ENCODE measurements at regions not wholly inside any gene's neighbourhood (a gene's known extent, or its start where the extent isn't known, plus 50 kb on each side); places are given as distances from the start of the nearest gene placed in this dataset.

- ChIA-PET POLR2A (no interaction called here), CTCF (interaction anchor here (0.9 kb wide), 1 partner anchor 14 kb away, joined by 6 read pairs; no protein-coding TSS in a partner anchor)
- no peak overlapping the region for H3K27ac ChIP-seq
- DNase-seq (ENCODE audit: low read depth in 1 of 2, low spot score in 1 of 2): no peak
- no peak overlapping the region for H3K4me2 ChIP-seq
- H3K9me3 ChIP-seq: no peaks in the 10 kb centered on the region
- WGBS (ENCODE audit: missing lambda C conversion rate): 82% methylated on average over 2 of the region's 2 CpGs
- no peak for ATAC-seq
- no peak for FAIRE-seq
- H3K4me3 ChIP-seq: no peak overlapping the region
- peaks cover 28% of the 10 kb centered on the region for H3K4me1 ChIP-seq
- TF ChIP-seq HOXB13 (CRISPR knock-in tag; IDR thresholded peaks at IDR 0.05; ENCODE audit: low read depth) (no peak), HDAC2 (IDR thresholded peaks at IDR 0.05) (no peak), CHD4 (IDR thresholded peaks at IDR 0.05; ENCODE audit: borderline replicate concordance) (no peak), MYC (IDR thresholded peaks at IDR 0.05; ENCODE audit: borderline replicate concordance, low read length) (no peak), REST (IDR thresholded peaks at IDR 0.05) (no peak), POLR2A (IDR thresholded peaks at IDR 0.05; ENCODE audit: low read length) (no peak), ATOH8 (CRISPR knock-in tag; IDR thresholded peaks at IDR 0.05; ENCODE audit: low read depth) (no peak), MAX (IDR thresholded peaks at IDR 0.05) (no peak), HEYL (CRISPR knock-in tag; IDR thresholded peaks at IDR 0.05) (no peak), ELK1 (IDR thresholded peaks at IDR 0.05; ENCODE audit: low read depth, low read length) (no peak), SMC3 (IDR thresholded peaks at IDR 0.05) (no peak), USF2 (IDR thresholded peaks at IDR 0.05) (no peak)
These were observed 55.9 kb upstream of the NFKB1 start for GRCh38 chr4:102445213-102445612.

GRCh38 chr4:102447413-102447812 is 53.7 kb upstream of the NFKB1 start:
- TF ChIP-seq MAZ (IDR thresholded peaks at IDR 0.05; ENCODE audit: borderline replicate concordance, low read depth, low read length): no peak
- TF ChIP-seq RNF2 (IDR thresholded peaks at IDR 0.05; ENCODE audit: borderline replicate concordance, low read depth): no peak
- no peak for TF ChIP-seq CTCF (IDR thresholded peaks at IDR 0.05)
- no peak for TF ChIP-seq KDM5A (IDR thresholded peaks at IDR 0.05)
- TF ChIP-seq FOSL2 (IDR thresholded peaks at IDR 0.05): no peak
- no peak for TF ChIP-seq FOSL2 (CRISPR knock-in tag; IDR thresholded peaks at IDR 0.05)
- TF ChIP-seq NR3C1 (IDR thresholded peaks at IDR 0.05): no peak
- no peak for TF ChIP-seq CEBPB (IDR thresholded peaks at IDR 0.05)
- no peak for TF ChIP-seq SREBF2 (IDR thresholded peaks at IDR 0.05)
- no peak for TF ChIP-seq CBX8 (IDR thresholded peaks at IDR 0.05)
- TF ChIP-seq HDAC2 (IDR thresholded peaks at IDR 0.05): no peak
- no peak for FAIRE-seq
- WGBS (ENCODE audit: missing lambda C conversion rate): 63% methylated on average over 4 of the region's 4 CpGs

More at GRCh38 chr4:102447413-102447812, 53.7 kb upstream of the NFKB1 start:
- Histone ChIP-seq H3K27ac (no peak overlapping the region), H3K9me3 (no peaks in the 10 kb centered on the region), H3K4me3 (no peak overlapping the region), H3K4me2 (no peak overlapping the region), H3K4me1 (peaks cover 9% of the 10 kb centered on the region; the same call in 2 of the 3 replicates)
- no peak for ATAC-seq
- CTCF ChIA-PET: interaction anchor here (0.7 to 2.9 kb wide), 3 partner anchors 13 to 644 kb away, joined by 3 to 13 read pairs (median 4); no protein-coding TSS in a partner anchor
- POLR2A ChIA-PET: no interaction called here
- DNase-seq (ENCODE audit: low read depth in 1 of 2, low spot score in 1 of 2): no peak
